HG03060 (cell line): ENCODE measurements at regions not wholly inside any gene's neighbourhood (a gene's known extent, or its start where the extent isn't known, plus 50 kb on each side); places are given as distances from the start of the nearest gene placed in this dataset.

Experiments used
- ATAC-seq: cut with Tn5 transposase; IDR thresholded peaks from one replicate; pipeline ENCODE4 v1.9.1; 2021; ENCODE audit warnings: low read depth, moderate number of reproducible peaks; ENCODE audit not compliant: unreplicated experiment

DNA sequence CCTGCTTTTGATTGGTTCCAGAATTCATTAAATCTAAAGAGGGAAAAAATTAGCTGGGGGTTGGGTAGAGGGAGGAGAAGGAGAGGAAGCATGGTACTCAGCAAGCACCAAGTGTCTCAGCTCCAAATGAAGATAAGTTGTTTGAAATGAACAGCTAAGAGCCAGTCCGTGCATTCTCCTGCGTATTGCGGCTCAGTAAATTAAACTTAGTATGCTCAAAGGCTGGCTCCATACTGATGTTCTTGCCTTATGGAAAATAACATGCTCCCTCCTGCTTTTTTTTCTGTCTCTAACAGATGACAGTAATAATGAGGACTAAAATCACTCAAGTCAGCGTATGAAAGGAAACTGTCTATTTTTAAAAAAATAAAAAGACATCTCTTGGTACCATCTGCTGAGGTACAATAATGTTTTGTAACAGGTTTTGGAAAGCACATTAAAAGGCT lies 161.0 kb downstream of the SPATA31D1 start:
- ATAC-seq, result no peak

DNA sequence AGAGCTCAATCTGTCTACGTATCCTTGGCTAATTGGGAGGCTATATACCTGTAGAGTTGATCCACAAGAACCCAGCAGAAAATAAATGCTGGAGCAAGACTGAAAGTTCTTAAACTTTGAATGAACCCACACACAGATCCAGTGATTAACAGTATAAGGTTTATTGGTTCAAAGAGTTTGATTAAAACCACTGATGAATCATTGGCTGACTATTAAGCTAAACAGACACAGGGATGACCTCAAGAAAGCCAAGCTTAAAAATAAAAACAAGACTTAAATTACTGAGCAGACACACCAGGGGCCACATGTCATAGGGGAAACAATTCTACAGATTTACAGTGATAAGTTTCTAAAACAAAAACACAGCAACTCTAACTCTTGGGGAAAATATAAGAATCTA lies 163.6 kb downstream of the SPATA31D1 start:
- ATAC-seq, result no peak

- ATAC-seq, result no peak
These were observed 164.5 kb downstream of the SPATA31D1 start for GRCh38 chr9:82153032-82153431.

DNA sequence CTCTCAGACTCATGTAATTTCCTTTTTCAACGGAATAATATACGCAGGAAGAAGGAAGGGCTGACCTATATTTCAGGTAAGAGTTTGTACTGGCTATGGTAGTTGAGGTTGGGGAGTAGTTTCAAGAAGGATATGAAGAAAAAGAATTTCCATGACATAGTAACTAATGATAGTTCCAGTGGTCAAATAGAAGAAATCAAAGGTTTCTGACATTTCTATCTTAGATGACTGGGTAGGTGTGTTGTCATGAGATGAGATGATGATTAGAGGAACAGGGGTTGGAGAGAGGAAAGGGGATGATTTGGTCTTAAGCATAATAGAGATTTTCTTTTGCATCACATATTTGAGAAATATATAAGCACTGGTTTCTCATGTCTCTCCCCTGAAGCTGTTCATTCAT lies 166.0 kb downstream of the SPATA31D1 start:
- ATAC-seq, result no peak

DNA sequence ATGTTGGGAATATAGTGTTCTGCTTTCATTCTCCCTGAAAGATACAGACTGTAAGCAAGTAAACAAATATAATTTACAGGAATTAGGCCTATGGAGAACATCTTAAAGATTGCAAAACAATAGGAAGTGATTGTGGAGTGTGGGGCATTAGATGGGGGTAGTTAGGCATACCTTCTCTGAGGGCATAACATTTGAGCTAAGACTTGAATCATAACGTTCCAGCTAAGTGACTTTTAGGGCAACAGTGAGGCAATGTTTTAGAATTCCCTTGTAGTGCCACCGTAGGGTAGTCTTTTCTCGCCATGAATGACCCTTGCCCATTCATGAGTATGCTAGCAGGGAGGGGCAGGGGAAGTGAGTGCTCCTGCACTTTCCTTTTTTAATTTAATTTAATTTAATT lies 173.3 kb downstream of the SPATA31D1 start:
- no peak for ATAC-seq

DNA sequence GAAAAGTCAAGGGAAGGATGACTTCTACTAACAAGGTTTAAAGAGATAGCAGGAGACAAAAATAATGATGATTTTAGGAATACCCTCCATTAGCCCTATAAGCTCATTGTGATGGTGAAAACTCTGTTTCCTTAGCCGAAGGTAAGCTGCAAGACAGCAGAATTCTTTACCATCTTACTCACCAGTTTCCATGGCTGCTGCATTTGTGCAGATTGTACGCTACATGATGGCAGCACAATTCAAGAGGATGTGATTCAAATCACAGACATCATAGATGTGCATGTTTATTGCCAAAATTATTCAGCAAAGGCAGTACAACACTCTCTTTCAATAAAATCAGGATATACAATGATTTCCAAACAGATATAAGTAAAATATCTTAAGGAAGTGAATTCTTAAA lies 175.6 kb downstream of the SPATA31D1 start:
- no peak for ATAC-seq

DNA sequence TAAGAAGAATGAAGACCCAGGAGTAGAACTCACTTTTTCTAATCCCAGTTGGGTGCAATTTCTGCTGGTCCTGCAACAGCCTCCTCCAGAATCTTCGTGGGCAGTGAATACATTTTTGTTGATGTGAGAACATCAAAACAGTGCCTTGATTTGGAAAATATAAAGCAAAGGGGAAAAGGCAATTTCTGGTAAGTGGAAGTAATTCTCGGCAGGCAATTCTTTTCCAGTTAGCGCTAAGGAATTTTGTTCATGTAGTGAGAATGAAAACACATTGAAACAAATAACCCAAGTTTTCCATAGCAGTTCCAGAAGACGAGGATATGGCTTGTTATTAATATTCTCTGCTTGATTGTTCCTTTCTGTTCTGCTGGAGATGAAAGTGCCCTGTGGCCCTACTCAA lies 178.7 kb downstream of the SPATA31D1 start:
- no peak for ATAC-seq

GRCh38 chr9:82168585-82168984 lies 180.0 kb downstream of the SPATA31D1 start:
- ATAC-seq, result no peak

DNA sequence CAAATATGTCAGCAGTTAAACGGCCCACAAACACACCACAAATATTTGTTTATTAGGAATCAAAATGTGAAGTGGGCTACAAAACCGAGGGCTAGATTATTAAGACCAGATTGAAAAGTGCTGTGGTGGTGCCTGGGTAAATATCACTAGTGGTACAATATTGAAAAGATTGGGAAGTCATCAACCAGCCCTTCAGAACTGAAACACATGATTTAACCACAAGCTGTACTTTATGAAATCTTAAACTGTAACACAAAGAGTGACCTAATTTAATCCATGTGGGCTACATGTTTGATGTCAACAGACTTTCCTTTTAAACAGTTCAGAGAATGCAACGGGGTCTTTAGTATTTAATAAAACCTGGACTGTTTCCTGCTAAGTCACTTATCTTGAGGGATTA lies 182.3 kb downstream of the SPATA31D1 start:
- no peak for ATAC-seq

- no peak for ATAC-seq
These were observed 182.7 kb downstream of the SPATA31D1 start for GRCh38 chr9:82171271-82171670.

DNA sequence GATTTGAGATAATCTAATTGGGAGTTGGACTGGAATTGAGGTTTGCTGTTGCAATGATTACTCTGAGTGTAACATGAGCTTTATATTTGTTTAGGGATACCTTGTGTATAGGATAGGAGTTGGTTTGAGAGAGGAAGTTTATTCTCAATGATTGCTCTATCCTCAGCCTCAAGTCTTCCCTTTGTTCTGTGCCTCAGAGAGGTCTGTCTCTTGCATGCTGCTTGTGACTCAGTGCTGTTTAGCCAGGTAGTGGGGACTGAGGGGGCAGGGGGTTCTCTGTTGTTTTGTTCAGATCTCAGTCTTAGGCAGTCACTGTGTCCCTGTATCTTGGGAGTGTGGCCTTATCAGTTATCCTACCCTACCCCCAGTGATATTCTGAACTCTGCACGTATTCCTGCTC lies 192.1 kb downstream of the SPATA31D1 start:
- ATAC-seq, result no peak

GRCh38 chr9:82183181-82183860 lies 194.7 kb downstream of the SPATA31D1 start:
- ATAC-seq, result no peak

DNA sequence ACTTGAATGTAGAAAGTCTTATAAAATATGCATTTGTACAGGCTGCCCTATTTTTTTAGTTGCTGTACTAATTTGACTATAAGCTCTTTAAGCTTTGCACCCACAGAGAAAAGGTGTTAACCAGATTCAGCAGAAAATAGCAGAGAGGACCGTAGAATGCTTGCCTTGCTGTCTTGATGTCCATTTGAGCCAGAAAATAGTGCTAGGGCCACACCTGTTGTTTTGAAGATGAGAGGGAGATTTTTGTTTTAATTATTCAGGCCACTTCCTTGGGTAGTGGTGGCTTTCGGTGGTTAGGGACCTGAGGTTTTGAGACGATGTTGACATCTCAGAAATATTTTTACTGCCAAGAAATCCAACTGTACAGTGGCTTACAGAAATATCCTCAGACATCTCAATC lies 196.0 kb downstream of the SPATA31D1 start:
- no peak for ATAC-seq

GRCh38 chr9:82188817-82189216 lies 200.2 kb downstream of the SPATA31D1 start:
- no peak for ATAC-seq

GRCh38 chr9:82191082-82191770 lies 202.7 kb downstream of the SPATA31D1 start:
- ATAC-seq, result no peak

DNA sequence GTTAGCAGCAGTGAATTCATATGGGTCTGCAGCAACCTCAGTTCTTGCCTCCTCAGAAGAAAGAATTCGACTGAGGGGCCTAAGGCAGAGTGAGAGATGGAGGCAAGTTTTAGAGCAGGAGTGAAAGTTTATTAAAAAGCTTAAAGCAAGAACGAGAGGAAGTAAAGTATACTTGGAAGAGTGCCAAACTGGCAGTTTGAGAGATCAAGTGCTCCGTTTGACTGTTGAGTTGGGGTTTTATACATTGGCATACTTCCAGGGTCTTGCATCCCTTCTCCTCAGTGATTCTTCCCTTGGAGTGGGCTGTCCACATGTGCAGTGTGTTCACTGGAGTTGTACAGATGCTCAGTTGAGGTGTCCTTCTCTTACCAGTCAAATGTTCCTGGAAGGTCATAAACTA lies 203.6 kb downstream of the SPATA31D1 start:
- no peak for ATAC-seq

DNA sequence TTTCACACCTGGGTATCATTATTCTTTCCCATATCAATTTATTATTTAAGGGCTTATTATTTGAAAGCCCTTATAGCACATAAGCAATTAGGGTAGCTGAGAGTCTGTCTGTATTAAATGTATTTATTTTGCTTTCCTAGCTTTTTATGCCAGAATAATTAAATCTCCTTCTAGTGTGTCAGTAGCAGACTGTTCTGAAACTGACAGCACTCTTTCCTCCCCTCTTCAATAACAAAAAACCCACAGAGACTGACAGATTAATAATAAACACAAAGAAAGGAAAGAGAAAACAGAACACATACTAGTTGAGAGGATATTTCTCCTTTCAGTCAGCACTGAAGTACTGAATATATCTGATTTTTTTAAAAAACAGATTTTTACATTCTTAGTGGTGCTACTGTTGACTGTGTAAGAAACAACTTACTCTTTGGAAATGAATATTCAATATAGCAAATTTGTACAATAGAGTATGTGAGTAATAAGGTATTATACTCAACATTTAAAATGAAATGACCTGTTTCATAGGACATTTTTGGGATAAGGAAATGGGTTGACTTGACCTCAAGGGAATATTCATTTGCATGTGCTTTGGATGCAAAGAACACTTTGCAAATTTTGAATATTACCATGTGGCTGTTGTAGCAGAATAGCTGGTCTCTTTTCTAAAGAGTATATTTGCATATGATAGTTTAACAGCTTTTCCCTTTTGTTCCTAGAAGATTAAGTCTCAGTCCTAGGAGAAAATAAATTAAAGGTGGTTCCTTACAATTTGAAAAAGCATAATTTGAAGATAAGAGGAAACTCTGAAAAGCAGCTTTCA lies 208.3 kb downstream of the SPATA31D1 start:
- no peak for ATAC-seq

DNA sequence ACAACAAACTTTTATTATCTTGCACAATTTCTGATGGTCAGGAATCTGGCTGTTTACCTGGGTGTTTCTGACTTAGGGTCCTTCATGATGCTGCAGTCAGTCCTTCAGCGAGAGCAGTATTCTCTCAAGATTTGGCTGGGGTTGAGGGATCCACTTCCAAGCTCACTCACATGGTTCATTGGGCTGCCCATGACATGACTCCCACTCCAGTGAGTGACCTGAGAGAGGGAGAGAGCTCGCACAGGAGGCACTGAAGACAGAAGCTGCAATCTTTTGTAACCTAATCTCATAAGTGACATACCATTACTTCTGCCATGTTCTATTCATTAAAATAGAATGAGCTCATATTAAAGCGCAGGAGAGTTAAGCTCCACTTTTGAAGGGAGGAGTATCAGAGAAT lies 212.6 kb downstream of the SPATA31D1 start:
- no peak for ATAC-seq

DNA sequence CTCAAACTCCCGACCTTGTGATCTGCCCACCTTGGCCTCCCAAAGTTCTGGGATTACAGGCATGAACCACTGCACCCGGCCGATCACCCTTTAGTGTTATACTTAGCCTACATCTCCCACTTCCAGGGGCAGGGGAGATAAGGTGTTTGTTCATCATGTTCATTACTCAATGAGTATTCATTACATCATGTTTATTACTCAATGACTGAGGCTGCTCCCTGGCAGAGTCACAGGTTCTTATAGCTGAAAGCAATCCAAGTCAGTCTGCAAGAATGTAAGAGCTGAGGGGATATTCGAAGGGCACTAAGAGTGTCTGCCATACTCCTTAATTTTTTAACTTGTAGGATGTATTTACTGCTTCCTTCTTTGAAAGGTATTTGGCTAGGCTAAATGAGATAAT lies 214.2 kb downstream of the SPATA31D1 start:
- no peak for ATAC-seq

DNA sequence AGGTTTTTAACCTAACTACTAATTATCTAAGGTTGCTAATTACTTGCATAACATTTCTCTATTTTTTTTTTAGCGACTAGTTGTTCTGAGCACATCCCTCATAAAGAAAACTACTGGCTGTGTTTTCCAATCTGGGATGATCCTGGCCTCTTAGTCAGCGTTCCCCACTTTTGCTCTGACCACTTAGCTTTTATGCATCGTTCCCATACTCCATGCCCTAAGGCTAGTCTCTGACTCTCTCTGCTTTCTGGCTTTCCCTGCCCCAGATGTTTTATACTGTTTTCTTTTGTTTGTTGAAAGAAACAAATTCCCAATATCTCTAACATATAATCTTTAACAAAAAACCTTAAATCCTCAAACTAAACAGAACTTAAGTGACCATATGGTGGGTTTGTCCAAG lies 217.9 kb downstream of the SPATA31D1 start:
- no peak for ATAC-seq

GRCh38 chr9:82206946-82207345 lies 218.4 kb downstream of the SPATA31D1 start:
- no peak for ATAC-seq
